IMR-90 (cell line): ENCODE measurements at regions not wholly inside any gene's neighbourhood (a gene's known extent, or its start where the extent isn't known, plus 50 kb on each side); places are given as distances from the start of the nearest gene placed in this dataset.
"Not testable (repeated sequence)": the region's sequence is repeated elsewhere in the genome, so short reads cannot be mapped to it uniquely, and the experiment has no call there.

Experiments used
- ATAC-seq: fragments of 200-7000 bp; cut with Tn5 transposase; 2 replicates; pipeline ENCODE4 v1.9.1; 2020; ENCODE audit warnings: low read depth, mild to moderate bottlenecking, moderate library complexity
- BruUV-seq: library from RNA; stranded (reverse); fragments of 400-500 nt; replicated peaks from 2 replicates; lab custom pipeline; 2021; lab: Mats Ljungman, UMichigan
- CTCF ChIA-PET: fragments of 300-600 bp; formaldehyde crosslinking; extraction: SDS; loops from one replicate; lab custom pipeline; 2021; ENCODE audit warnings: antibody characterized with exemption; lab: Yijun Ruan, JAX
- POLR2A ChIA-PET: fragments of 300-600 bp; sonication (Branson Sonifier 250); formaldehyde crosslinking; loops from one replicate; lab custom pipeline; 2022; ENCODE audit warnings: antibody characterized with exemption; ENCODE audit not compliant: unreplicated experiment; lab: Charles Lee
- DNase-seq: peaks from one replicate; pipeline ENCODE4 v3.0.0; 2013
- H2AFZ ChIP-seq: replicated peaks from 2 replicates; pipeline ENCODE3; 2013; ENCODE audit warnings: low read length, mild to moderate bottlenecking; ENCODE audit not compliant: poor library complexity
- H2AK5ac ChIP-seq: 2 replicates; pipeline ENCODE4 v1.6.1; 2013; ENCODE audit warnings: low read depth, low read length, inconsistent platforms
- H2AK9ac ChIP-seq: replicated peaks from 2 replicates; pipeline ENCODE3; 2013; ENCODE audit warnings: mild to moderate bottlenecking, low read depth, low read length, moderate library complexity; ENCODE audit not compliant: poor library complexity
- H2BK120ac ChIP-seq: 2 replicates; pipeline ENCODE4 v1.6.1; 2013; ENCODE audit warnings: low read depth, low read length, inconsistent platforms
- H2BK15ac ChIP-seq: 3 replicates; pipeline ENCODE4 v1.6.1; 2013; ENCODE audit warnings: low read depth, low read length, inconsistent platforms
- H2BK20ac ChIP-seq: 2 replicates; pipeline ENCODE4 v1.6.1; 2013; ENCODE audit warnings: low read depth, mild to moderate bottlenecking, inconsistent platforms, low read length, moderate library complexity
- H2BK5ac ChIP-seq: 2 replicates; pipeline ENCODE4 v1.6.1; 2013; ENCODE audit warnings: mild to moderate bottlenecking, low read depth, low read length, inconsistent platforms; ENCODE audit not compliant: poor library complexity, severe bottlenecking
- H3K14ac ChIP-seq: replicated peaks from 2 replicates; pipeline ENCODE4 v1.6.1; 2013; ENCODE audit warnings: low read depth, low read length, inconsistent platforms
- H3K18ac ChIP-seq: 2 replicates; pipeline ENCODE4 v1.6.1; 2013; ENCODE audit warnings: low read depth, low read length, control low read depth
- H3K23ac ChIP-seq: 2 replicates; pipeline ENCODE4 v1.6.1; 2013; ENCODE audit warnings: low read depth, low read length, inconsistent platforms
- H3K27ac ChIP-seq: 2 replicates; pipeline ENCODE4 v1.5.1; 2013; ENCODE audit warnings: mild to moderate bottlenecking, control low read depth, low read length; ENCODE audit not compliant: insufficient read depth
- H3K27me3 ChIP-seq: 2 replicates; pipeline ENCODE4 v1.6.1; 2013; ENCODE audit warnings: low read length; ENCODE audit not compliant: control insufficient read depth, insufficient read depth
- H3K36me3 ChIP-seq: 2 replicates; pipeline ENCODE4 v1.6.1; 2013; ENCODE audit warnings: low read length, mixed read lengths; ENCODE audit not compliant: control insufficient read depth, insufficient read depth
- H3K4ac ChIP-seq: 2 replicates; pipeline ENCODE4 v1.6.1; 2013; ENCODE audit warnings: low read depth, low read length, inconsistent platforms
- H3K4me1 ChIP-seq: 2 replicates; pipeline ENCODE4 v1.6.1; 2013; ENCODE audit warnings: low read length, mixed read lengths; ENCODE audit not compliant: control insufficient read depth, insufficient read depth
- H3K4me2 ChIP-seq: 2 replicates; pipeline ENCODE4 v1.6.1; 2013; ENCODE audit warnings: low read depth, mild to moderate bottlenecking, control low read depth, low read length, moderate library complexity
- H3K4me3 ChIP-seq: 2 replicates; pipeline ENCODE4 v1.5.1; 2013; ENCODE audit warnings: low read depth, mild to moderate bottlenecking, control low read depth, low read length, moderate library complexity; ENCODE audit not compliant: insufficient read depth
- H3K56ac ChIP-seq: 2 replicates; pipeline ENCODE4 v1.6.1; 2013; ENCODE audit warnings: low read length, inconsistent platforms; ENCODE audit not compliant: insufficient read depth; ENCODE audit errors: extremely low read depth
- H3K79me1 ChIP-seq, 2 experiments: 2 replicates each; pipeline ENCODE4 v1.6.1; 2013; ENCODE audit warnings: low read length in 2 of 2, inconsistent platforms in 1 of 2, low read depth in 1 of 2
- H3K9ac ChIP-seq: 2 replicates; pipeline ENCODE4 v1.6.1; 2013; ENCODE audit warnings: low read depth, low read length, control low read depth
- H3K9me1 ChIP-seq: 2 replicates; pipeline ENCODE4 v1.6.1; 2013; ENCODE audit warnings: low read length, inconsistent platforms; ENCODE audit not compliant: insufficient read depth
- H3K9me3 ChIP-seq: 2 replicates; pipeline ENCODE4 v1.6.1; 2013; ENCODE audit warnings: low read length; ENCODE audit not compliant: control insufficient read depth, insufficient read depth
- H4K20me1 ChIP-seq: 2 replicates; pipeline ENCODE4 v1.6.1; 2013; ENCODE audit warnings: low read length, inconsistent platforms; ENCODE audit not compliant: insufficient read depth
- H4K5ac ChIP-seq: 2 replicates; pipeline ENCODE4 v1.6.1; 2013; ENCODE audit warnings: mild to moderate bottlenecking, low read depth, low read length, control low read depth
- H4K8ac ChIP-seq, 2 experiments: 2 replicates each; pipeline ENCODE4 v1.6.1; 2013; ENCODE audit warnings: low read depth in 2 of 2, low read length in 2 of 2, control low read depth in 1 of 2, inconsistent platforms in 1 of 2
- H4K91ac ChIP-seq: 2 replicates; pipeline ENCODE4 v1.6.1; 2013; ENCODE audit warnings: low read depth, low read length, inconsistent platforms; ENCODE audit not compliant: insufficient read depth
- WGBS, 2 experiments: methylation state at CpG; one replicate each; pipeline versions ENCODE4 v1.1.5 to v1.1.7; 2013; ENCODE audit warnings: missing lambda C conversion rate in 2 of 2; ENCODE audit not compliant: insufficient read length in 1 of 2; ENCODE audit errors: extremely low coverage in 2 of 2; 5-methylcytosine and 5-hydroxymethylcytosine counted together
- dilution Hi-C: fragments of 300-500 bp; cut with HindIII; formaldehyde crosslinking; loops from one replicate; pipeline ENCODE4 v1.14.3; 2018; ENCODE audit warnings: low sequenced_read_pairs; ENCODE audit not compliant: unreplicated experiment
- in situ Hi-C: fragments of 300-500 bp; cut with MboI; formaldehyde crosslinking; loops from 3 replicates; pipeline ENCODE4 v1.14.3; 2019; ENCODE audit warnings: low sequenced_read_pairs, inconsistent platforms, mixed read lengths
- intact Hi-C: fragments of 100-400 bp; cut with micrococcal nuclease; formaldehyde crosslinking; loops from 2 replicates; pipeline ENCODE4 v1.10.0; 2022

- ATAC-seq, H3K23ac ChIP-seq, H2BK5ac ChIP-seq, H4K91ac ChIP-seq, in situ Hi-C loops, CTCF ChIA-PET, H4K5ac ChIP-seq, H3K4me2 ChIP-seq, dilution Hi-C loops, H3K4me3 ChIP-seq, intact Hi-C loops, H3K4me1 ChIP-seq, H3K56ac ChIP-seq, DNase-seq, H3K4ac ChIP-seq, H3K79me1 ChIP-seq, H4K20me1 ChIP-seq, H2AK9ac ChIP-seq, H3K9ac ChIP-seq, H2BK20ac ChIP-seq, H3K9me3 ChIP-seq, H2BK120ac ChIP-seq, H3K14ac ChIP-seq, H3K27me3 ChIP-seq, H3K27ac ChIP-seq, H2BK15ac ChIP-seq, H2AFZ ChIP-seq, BruUV-seq, H3K9me1 ChIP-seq, H4K8ac ChIP-seq, H3K18ac ChIP-seq, H2AK5ac ChIP-seq, POLR2A ChIA-PET, H3K36me3 ChIP-seq: not testable (repeated sequence)
- no CpG with 5 or more reads among the region's 7 CpGs for WGBS, 2 experiments
Observed at GRCh38 chr20:24415444-24415843, 54.0 kb upstream of the SYNDIG1 start.
